HCT116 (cell line): ENCODE measurements at regions not wholly inside any gene's neighbourhood (a gene's known extent, or its start where the extent isn't known, plus 50 kb on each side); places are given as distances from the start of the nearest gene placed in this dataset.

Source experiments
- ATAC-seq: fragments of 200-7000 bp; cut with Tn5 transposase; 2 replicates; pipeline ENCODE4 v1.9.1; 2020; ENCODE audit warnings: mild to moderate bottlenecking, moderate library complexity
- BruUV-seq: library from RNA; stranded (reverse); fragments of 400-500 nt; replicated peaks from 2 replicates; lab custom pipeline; 2021; lab: Mats Ljungman, UMichigan
- CTCF ChIA-PET: fragments of 300-600 bp; sonication (Branson Sonifier 250); formaldehyde crosslinking; loops from one replicate; lab custom pipeline; 2021; ENCODE audit warnings: antibody characterized with exemption; lab: Charles Lee
- POLR2A ChIA-PET: fragments of 300-600, 350-600 bp; sonication (Branson Sonifier 250); formaldehyde crosslinking; loops from one replicate; lab custom pipeline; 2021; ENCODE audit warnings: antibody characterized with exemption; lab: Charles Lee
- RAD21 ChIA-PET, 2 experiments: fragments of 300-600 bp; sonication (Branson Sonifier 250); formaldehyde crosslinking; loops; one replicate each; lab custom pipeline; 2023; ENCODE audit warnings: low total read pairs in 2 of 2; ENCODE audit not compliant: uncharacterized antibody in 2 of 2, unreplicated experiment in 2 of 2, low non-redundant PET in 1 of 2; lab: Charles Lee
- DNase-seq: peaks from one replicate; pipeline ENCODE4 v3.0.0-alpha.2; 2010; ENCODE audit warnings: low read depth, low spot score
- H2AFZ ChIP-seq: fragments of 200-600 bp; shearing (Covaris generic), sonication (generic); 2 replicates; pipeline ENCODE4 v1.6.1; 2017; ENCODE audit warnings: low read depth, mixed run types, mixed read lengths, antibody characterized with exemption, low read length; ENCODE audit not compliant: poor library complexity, severe bottlenecking
- H3K27ac ChIP-seq: 2 replicates; pipeline ENCODE4 v1.5.1; 2012; ENCODE audit warnings: low read depth, low read length
- H3K27me3 ChIP-seq: fragments of 200-600 bp; sonication (generic); 2 replicates; pipeline ENCODE4 v1.6.1; 2016; ENCODE audit warnings: mixed run types, low read length, mixed read lengths; ENCODE audit not compliant: insufficient read depth
- H3K36me3 ChIP-seq, 2 experiments: fragments of 200-500 bp in 1 of 2; fragments of 200-600 bp in 1 of 2; sonication (Bioruptor generic) in 1 of 2; sonication (generic) in 1 of 2; 2 replicates each; pipeline versions ENCODE4 v1.5.1 to v1.6.1; 2014 to 2016; ENCODE audit warnings: low read length in 2 of 2, inconsistent platforms in 1 of 2, mixed read lengths in 1 of 2, mixed run types in 1 of 2; ENCODE audit not compliant: insufficient read depth in 2 of 2, control insufficient read depth in 1 of 2
- H3K4me1 ChIP-seq, 2 experiments: fragments of 200-600 bp in 1 of 2; sonication (generic) in 1 of 2; 2 replicates each; pipeline versions ENCODE4 v1.5.1 to v1.6.1; 2012 to 2017; ENCODE audit warnings: low read length in 2 of 2, inconsistent platforms in 1 of 2, mild to moderate bottlenecking in 1 of 2, mixed read lengths in 1 of 2, mixed run types in 1 of 2, moderate library complexity in 1 of 2; ENCODE audit not compliant: insufficient read depth in 2 of 2, control insufficient read depth in 1 of 2
- H3K4me2 ChIP-seq: fragments of 200-600 bp; sonication (generic); 2 replicates; pipeline ENCODE4 v1.6.1; 2017; ENCODE audit warnings: mixed run types, low read length, mixed read lengths
- H3K4me3 ChIP-seq, 2 experiments: fragments of 200-600 bp in 1 of 2; sonication (generic) in 1 of 2; replicated peaks in 1 of 2; 2 replicates each; pipeline ENCODE4 v1.5.1; 2011 to 2016; ENCODE audit warnings: low read length in 2 of 2, control low read depth in 1 of 2, low read depth in 1 of 2, mild to moderate bottlenecking in 1 of 2, mixed read lengths in 1 of 2, mixed run types in 1 of 2
- H3K79me2 ChIP-seq: fragments of 200-600 bp; sonication (generic); 2 replicates; pipeline ENCODE4 v1.6.1; 2017; ENCODE audit warnings: mild to moderate bottlenecking, mixed run types, low read length, moderate library complexity, mixed read lengths; ENCODE audit not compliant: insufficient read depth
- H3K9ac ChIP-seq: fragments of 200-600 bp; sonication (generic); 2 replicates; pipeline ENCODE4 v1.6.1; 2016; ENCODE audit warnings: low read length, mixed read lengths
- H3K9me2 ChIP-seq: fragments of 200-600 bp; sonication (generic), shearing (Covaris generic); 2 replicates; pipeline ENCODE4 v1.6.1; 2017; ENCODE audit warnings: mixed run types, mild to moderate bottlenecking, moderate library complexity; ENCODE audit not compliant: insufficient read depth
- H3K9me3 ChIP-seq, 2 experiments: fragments of 200-500 bp in 1 of 2; fragments of 200-600 bp in 1 of 2; sonication (Bioruptor generic) in 1 of 2; sonication (generic) in 1 of 2; 2 replicates each; pipeline ENCODE4 v1.6.1; 2014 to 2017; ENCODE audit warnings: low read length in 2 of 2, mixed read lengths in 2 of 2, inconsistent platforms in 1 of 2, low read depth in 1 of 2, mild to moderate bottlenecking in 1 of 2, mixed run types in 1 of 2, moderate library complexity in 1 of 2; ENCODE audit not compliant: control insufficient read depth in 1 of 2, insufficient read depth in 1 of 2
- H4K20me1 ChIP-seq: fragments of 200-600 bp; sonication (generic), shearing (Covaris generic); 2 replicates; pipeline ENCODE4 v1.6.1; 2017; ENCODE audit warnings: mixed run types, mild to moderate bottlenecking, moderate library complexity; ENCODE audit not compliant: insufficient read depth
- CEBPB ChIP-seq: IDR thresholded peaks from 2 replicates; pipeline ENCODE4 v1.6.1; 2012; ENCODE audit warnings: low read depth
- CTCF ChIP-seq, 3 experiments: fragments of 200-600 bp in 1 of 3; sonication (generic) in 1 of 3; IDR thresholded peaks in 2 of 3; conservative IDR thresholded peaks in 1 of 3; 2 replicates each; pipeline ENCODE4 v1.5.1; 2012 to 2017; ENCODE audit warnings: low read depth in 2 of 3, low read length in 2 of 3, antibody characterized with exemption in 1 of 3, borderline replicate concordance in 1 of 3, control low read depth in 1 of 3, mild to moderate bottlenecking in 1 of 3, mixed read lengths in 1 of 3, mixed run types in 1 of 3, moderate library complexity in 1 of 3; ENCODE audit not compliant: insufficient read depth in 1 of 3
- EZH2phosphoT487 ChIP-seq: fragments of 200-600 bp; IDR thresholded peaks from 2 replicates; pipeline ENCODE4 v1.6.1; 2018; ENCODE audit warnings: antibody characterized with exemption, borderline replicate concordance
- MAX ChIP-seq: IDR thresholded peaks from 2 replicates; pipeline ENCODE4 v1.6.1; 2012
- POLR2A ChIP-seq: IDR thresholded peaks from 2 replicates; pipeline ENCODE4 v1.7.0; 2011; ENCODE audit warnings: borderline replicate concordance; ENCODE audit not compliant: insufficient read depth, insufficient read length; ENCODE audit errors: extremely low read depth
- SIN3A ChIP-seq: IDR thresholded peaks from 2 replicates; pipeline ENCODE4 v1.6.1; 2012; ENCODE audit warnings: low read depth
- SP1 ChIP-seq: IDR thresholded peaks from 2 replicates; pipeline ENCODE4 v1.6.1; 2012; ENCODE audit warnings: low read depth
- SRF ChIP-seq: IDR thresholded peaks from 2 replicates; pipeline ENCODE4 v1.6.1; 2012; ENCODE audit warnings: low read depth
- ZBTB33 ChIP-seq: IDR thresholded peaks from 2 replicates; pipeline ENCODE4 v1.6.1; 2011; ENCODE audit warnings: mild to moderate bottlenecking, low read length, moderate library complexity; ENCODE audit not compliant: insufficient replicate concordance; ENCODE audit errors: extremely low read depth
- ZNF274 ChIP-seq: fragments of 200-500 bp; sonication (Bioruptor generic); IDR thresholded peaks from 2 replicates; pipeline ENCODE4 v1.6.1; 2014; ENCODE audit warnings: mild to moderate bottlenecking, low read depth, low read length, inconsistent platforms
- intact Hi-C: fragments of 100-400 bp; cut with micrococcal nuclease; formaldehyde crosslinking; loops from 2 replicates; pipeline ENCODE4 v1.10.0; 2022

- POLR2A ChIA-PET = no interaction called here
- Histone ChIP-seq H3K9me3 (no peaks in the 10 kb centered on the region), H3K4me3 (no peak overlapping the region), H3K9me2 (no peaks in the 10 kb centered on the region), H3K4me1 (no peaks in the 10 kb centered on the region), H3K27me3 (no peaks in the 10 kb centered on the region), H2AFZ (no peak overlapping the region), H3K27ac (no peak overlapping the region), H4K20me1 (no peaks in the 10 kb centered on the region), H3K9ac (no peak overlapping the region), H3K4me2 (no peak overlapping the region), H3K36me3 (no peaks in the 10 kb centered on the region), H3K79me2 (no peaks in the 10 kb centered on the region)
- RAD21 ChIA-PET = no interaction called here
- CTCF ChIA-PET = no interaction called here
- DNase-seq (no peak), ATAC-seq (no peak)
- BruUV-seq = no TSS peak
- intact Hi-C loops = no loop called here
- TF ChIP-seq CTCF (IDR thresholded peaks at IDR 0.05 in 2 of 3, conservative IDR thresholded peaks at IDR 0.05 in 1 of 3; ENCODE audit: borderline replicate concordance in 1 of 3, insufficient read depth in 1 of 3, low read depth in 2 of 3, low read length in 2 of 3) = no peak
Measured at GRCh38 chr7:152572101-152572500, 103.8 kb downstream of the XRCC2 start.

GRCh38 chr7:152571068-152571467, 104.9 kb downstream of the XRCC2 start:
- Histone ChIP-seq H3K4me3 (no peak overlapping the region), H3K9me3 (no peaks in the 10 kb centered on the region), H3K27ac (no peak overlapping the region), H3K27me3 (no peaks in the 10 kb centered on the region), H3K9ac (no peak overlapping the region), H2AFZ (no peak overlapping the region), H3K4me2 (no peak overlapping the region), H4K20me1 (no peaks in the 10 kb centered on the region), H3K79me2 (no peaks in the 10 kb centered on the region), H3K4me1 (no peaks in the 10 kb centered on the region), H3K36me3 (no peaks in the 10 kb centered on the region), H3K9me2 (no peaks in the 10 kb centered on the region)
- RAD21 ChIA-PET = no interaction called here
- CTCF ChIA-PET = no interaction called here
- POLR2A ChIA-PET = no interaction called here
- no peak for DNase-seq
- intact Hi-C loops = no loop called here
- BruUV-seq = no TSS peak
- no peak for ATAC-seq
- TF ChIP-seq MAX (no peak), SIN3A (no peak), SP1 (no peak), EZH2phosphoT487 (no peak), ZBTB33 (no peak), SRF (no peak), CEBPB (no peak), CTCF (IDR thresholded peaks at IDR 0.05 in 2 of 3, conservative IDR thresholded peaks at IDR 0.05 in 1 of 3; ENCODE audit: borderline replicate concordance in 1 of 3, insufficient read depth in 1 of 3, low read depth in 2 of 3, low read length in 2 of 3) (no peak), POLR2A (no peak), ZNF274 (no peak)
